ENCODE measurements at regions not wholly inside any gene's neighbourhood (a gene's known extent, or its start where the extent isn't known, plus 50 kb on each side); places are given as distances from the start of the nearest gene placed in this dataset.

DNA sequence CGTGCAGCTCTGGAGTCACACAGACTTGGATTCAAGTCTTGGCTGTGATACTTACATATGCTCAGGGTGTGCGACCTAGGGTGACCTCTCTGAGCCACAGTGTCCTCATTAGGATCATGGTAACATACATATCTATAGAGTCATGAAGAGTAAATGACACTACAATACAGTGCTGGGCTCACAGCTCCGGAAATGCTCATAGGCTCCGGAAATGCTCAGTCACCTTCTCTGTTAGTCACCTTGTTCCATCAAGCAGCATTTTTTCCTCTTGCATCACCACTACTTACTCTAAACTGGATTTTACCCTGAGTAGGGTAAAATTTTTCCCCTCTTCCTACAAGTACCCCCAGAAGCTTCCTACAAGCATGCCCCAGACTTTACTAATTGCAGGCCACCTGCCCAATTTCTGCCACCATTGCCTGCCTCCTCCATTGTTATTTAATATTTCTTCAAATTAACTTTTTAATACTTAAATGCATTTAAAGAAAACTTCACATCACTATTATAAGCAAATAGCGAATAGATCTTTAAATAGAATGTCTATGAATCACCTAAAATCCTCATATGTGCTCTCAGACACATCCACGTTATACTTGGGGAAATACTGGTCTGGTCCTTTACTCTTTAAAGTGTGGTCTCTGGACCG lies 147.6 kb upstream of the SPRY4 start (continued):
- TF ChIP-seq, protein P1, sequence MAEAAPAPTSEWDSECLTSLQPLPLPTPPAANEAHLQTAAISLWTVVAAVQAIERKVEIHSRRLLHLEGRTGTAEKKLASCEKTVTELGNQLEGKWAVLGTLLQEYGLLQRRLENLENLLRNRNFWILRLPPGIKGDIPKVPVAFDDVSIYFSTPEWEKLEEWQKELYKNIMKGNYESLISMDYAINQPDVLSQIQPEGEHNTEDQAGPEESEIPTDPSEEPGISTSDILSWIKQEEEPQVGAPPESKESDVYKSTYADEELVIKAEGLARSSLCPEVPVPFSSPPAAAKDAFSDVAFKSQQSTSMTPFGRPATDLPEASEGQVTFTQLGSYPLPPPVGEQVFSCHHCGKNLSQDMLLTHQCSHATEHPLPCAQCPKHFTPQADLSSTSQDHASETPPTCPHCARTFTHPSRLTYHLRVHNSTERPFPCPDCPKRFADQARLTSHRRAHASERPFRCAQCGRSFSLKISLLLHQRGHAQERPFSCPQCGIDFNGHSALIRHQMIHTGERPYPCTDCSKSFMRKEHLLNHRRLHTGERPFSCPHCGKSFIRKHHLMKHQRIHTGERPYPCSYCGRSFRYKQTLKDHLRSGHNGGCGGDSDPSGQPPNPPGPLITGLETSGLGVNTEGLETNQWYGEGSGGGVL (CRISPR knock-in tag; IDR thresholded peaks at IDR 0.05): no peak
- TF ChIP-seq, protein P2, sequence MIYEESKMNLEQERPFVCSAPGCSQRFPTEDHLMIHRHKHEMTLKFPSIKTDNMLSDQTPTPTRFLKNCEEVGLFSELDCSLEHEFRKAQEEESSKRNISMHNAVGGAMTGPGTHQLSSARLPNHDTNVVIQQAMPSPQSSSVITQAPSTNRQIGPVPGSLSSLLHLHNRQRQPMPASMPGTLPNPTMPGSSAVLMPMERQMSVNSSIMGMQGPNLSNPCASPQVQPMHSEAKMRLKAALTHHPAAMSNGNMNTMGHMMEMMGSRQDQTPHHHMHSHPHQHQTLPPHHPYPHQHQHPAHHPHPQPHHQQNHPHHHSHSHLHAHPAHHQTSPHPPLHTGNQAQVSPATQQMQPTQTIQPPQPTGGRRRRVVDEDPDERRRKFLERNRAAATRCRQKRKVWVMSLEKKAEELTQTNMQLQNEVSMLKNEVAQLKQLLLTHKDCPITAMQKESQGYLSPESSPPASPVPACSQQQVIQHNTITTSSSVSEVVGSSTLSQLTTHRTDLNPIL (CRISPR knock-in tag; IDR thresholded peaks at IDR 0.05): no peak
- TF ChIP-seq ADNP (tag; IDR thresholded peaks at IDR 0.05) (no peak), GABPB1 (CRISPR knock-in tag; IDR thresholded peaks at IDR 0.05) (peak; percentile 83), ZC3H4 (CRISPR knock-in tag; IDR thresholded peaks at IDR 0.05; ENCODE audit: borderline replicate concordance) (no peak), ELF2 (CRISPR knock-in tag; IDR thresholded peaks at IDR 0.05) (no peak), TFAM (CRISPR knock-in tag; conservative IDR thresholded peaks at IDR 0.05) (no peak), SMAD1 (IDR thresholded peaks at IDR 0.05; ENCODE audit: low read depth, low read length, partially characterized antibody) (peak; percentile 33), ZNF174 (CRISPR knock-in tag; IDR thresholded peaks at IDR 0.05) (no peak), COPS2 (conservative IDR thresholded peaks at IDR 0.05) (no peak), ZBTB33 (CRISPR knock-in tag; IDR thresholded peaks at IDR 0.05) (no peak), SMAD2 (IDR thresholded peaks at IDR 0.05; ENCODE audit: low read depth, low read length) (no peak), MYBL2 (IDR thresholded peaks at IDR 0.05; ENCODE audit: low read depth) (no peak), MYBL2 (CRISPR knock-in tag; IDR thresholded peaks at IDR 0.05; ENCODE audit: borderline replicate concordance) (no peak), TCF7L2 (IDR thresholded peaks at IDR 0.05; ENCODE audit: low read depth, low read length) (no peak)
- TF ChIP-seq, protein P3, sequence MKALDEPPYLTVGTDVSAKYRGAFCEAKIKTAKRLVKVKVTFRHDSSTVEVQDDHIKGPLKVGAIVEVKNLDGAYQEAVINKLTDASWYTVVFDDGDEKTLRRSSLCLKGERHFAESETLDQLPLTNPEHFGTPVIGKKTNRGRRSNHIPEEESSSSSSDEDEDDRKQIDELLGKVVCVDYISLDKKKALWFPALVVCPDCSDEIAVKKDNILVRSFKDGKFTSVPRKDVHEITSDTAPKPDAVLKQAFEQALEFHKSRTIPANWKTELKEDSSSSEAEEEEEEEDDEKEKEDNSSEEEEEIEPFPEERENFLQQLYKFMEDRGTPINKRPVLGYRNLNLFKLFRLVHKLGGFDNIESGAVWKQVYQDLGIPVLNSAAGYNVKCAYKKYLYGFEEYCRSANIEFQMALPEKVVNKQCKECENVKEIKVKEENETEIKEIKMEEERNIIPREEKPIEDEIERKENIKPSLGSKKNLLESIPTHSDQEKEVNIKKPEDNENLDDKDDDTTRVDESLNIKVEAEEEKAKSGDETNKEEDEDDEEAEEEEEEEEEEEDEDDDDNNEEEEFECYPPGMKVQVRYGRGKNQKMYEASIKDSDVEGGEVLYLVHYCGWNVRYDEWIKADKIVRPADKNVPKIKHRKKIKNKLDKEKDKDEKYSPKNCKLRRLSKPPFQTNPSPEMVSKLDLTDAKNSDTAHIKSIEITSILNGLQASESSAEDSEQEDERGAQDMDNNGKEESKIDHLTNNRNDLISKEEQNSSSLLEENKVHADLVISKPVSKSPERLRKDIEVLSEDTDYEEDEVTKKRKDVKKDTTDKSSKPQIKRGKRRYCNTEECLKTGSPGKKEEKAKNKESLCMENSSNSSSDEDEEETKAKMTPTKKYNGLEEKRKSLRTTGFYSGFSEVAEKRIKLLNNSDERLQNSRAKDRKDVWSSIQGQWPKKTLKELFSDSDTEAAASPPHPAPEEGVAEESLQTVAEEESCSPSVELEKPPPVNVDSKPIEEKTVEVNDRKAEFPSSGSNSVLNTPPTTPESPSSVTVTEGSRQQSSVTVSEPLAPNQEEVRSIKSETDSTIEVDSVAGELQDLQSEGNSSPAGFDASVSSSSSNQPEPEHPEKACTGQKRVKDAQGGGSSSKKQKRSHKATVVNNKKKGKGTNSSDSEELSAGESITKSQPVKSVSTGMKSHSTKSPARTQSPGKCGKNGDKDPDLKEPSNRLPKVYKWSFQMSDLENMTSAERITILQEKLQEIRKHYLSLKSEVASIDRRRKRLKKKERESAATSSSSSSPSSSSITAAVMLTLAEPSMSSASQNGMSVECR (CRISPR knock-in tag; IDR thresholded peaks at IDR 0.05): no peak
- TF ChIP-seq, protein P4, sequence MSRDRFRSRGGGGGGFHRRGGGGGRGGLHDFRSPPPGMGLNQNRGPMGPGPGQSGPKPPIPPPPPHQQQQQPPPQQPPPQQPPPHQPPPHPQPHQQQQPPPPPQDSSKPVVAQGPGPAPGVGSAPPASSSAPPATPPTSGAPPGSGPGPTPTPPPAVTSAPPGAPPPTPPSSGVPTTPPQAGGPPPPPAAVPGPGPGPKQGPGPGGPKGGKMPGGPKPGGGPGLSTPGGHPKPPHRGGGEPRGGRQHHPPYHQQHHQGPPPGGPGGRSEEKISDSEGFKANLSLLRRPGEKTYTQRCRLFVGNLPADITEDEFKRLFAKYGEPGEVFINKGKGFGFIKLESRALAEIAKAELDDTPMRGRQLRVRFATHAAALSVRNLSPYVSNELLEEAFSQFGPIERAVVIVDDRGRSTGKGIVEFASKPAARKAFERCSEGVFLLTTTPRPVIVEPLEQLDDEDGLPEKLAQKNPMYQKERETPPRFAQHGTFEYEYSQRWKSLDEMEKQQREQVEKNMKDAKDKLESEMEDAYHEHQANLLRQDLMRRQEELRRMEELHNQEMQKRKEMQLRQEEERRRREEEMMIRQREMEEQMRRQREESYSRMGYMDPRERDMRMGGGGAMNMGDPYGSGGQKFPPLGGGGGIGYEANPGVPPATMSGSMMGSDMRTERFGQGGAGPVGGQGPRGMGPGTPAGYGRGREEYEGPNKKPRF (IDR thresholded peaks at IDR 0.05; ENCODE audit: low read depth, low read length): no peak

Measured in K562 (cell line).